ENCODE measurements at regions not wholly inside any gene's neighbourhood (a gene's known extent, or its start where the extent isn't known, plus 50 kb on each side); places are given as distances from the start of the nearest gene placed in this dataset.
A peak's percentile ranks its signal among the peaks of the same experiment; 100 is the strongest.
"Not testable (repeated sequence)": the region's sequence is repeated elsewhere in the genome, so short reads cannot be mapped to it uniquely, and the experiment has no call there.

DNA sequence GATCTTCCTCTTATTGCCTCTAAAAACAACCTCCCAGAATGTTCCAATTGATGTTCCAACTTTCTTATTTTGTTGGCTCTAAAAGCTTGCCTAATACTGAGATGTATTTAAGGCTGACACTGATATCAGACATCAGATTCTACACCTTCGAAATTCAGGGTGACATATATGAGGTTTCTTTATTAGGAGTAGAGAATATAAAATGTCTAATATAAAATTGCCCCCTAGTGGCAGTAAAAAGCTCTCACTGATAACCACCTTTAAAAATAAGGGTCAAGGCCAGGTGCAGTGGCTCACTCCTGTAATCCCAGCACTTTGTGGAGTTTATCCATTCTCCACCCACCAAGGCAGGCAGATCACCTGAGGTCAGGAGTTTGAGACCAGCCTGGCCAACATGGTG, 789.7 kb upstream of the SLC39A10 start:
- Histone ChIP-seq H3K27me3 (ENCODE audit: insufficient read depth, low read depth) (no peaks in the 10 kb centered on the region), H4K20me1 (ENCODE audit: insufficient read depth) (no peaks in the 10 kb centered on the region), H3K36me3 (ENCODE audit: low read depth) (no peaks in the 10 kb centered on the region), H3K4me1 (replicated peaks; ENCODE audit: insufficient read depth) (no peaks in the 10 kb centered on the region), H3K4me3 (no peak overlapping the region), H2AFZ (no peak overlapping the region), H3K4me2 (no peak overlapping the region), H3K9me3 (ENCODE audit: insufficient read depth, low read depth) (no peaks in the 10 kb centered on the region), H3K9me2 (ENCODE audit: insufficient read depth) (no peaks in the 10 kb centered on the region), H3K27ac (no peak overlapping the region), H3F3A (ENCODE audit: insufficient read depth, low read depth) (no peaks in the 10 kb centered on the region), H3K79me2 (ENCODE audit: low read depth) (no peaks in the 10 kb centered on the region)
- BruUV-seq (replicated peaks): no TSS peak
- POLR2A ChIA-PET (ENCODE audit: unreplicated experiment): no interaction called here
- TF ChIP-seq, protein P1, sequence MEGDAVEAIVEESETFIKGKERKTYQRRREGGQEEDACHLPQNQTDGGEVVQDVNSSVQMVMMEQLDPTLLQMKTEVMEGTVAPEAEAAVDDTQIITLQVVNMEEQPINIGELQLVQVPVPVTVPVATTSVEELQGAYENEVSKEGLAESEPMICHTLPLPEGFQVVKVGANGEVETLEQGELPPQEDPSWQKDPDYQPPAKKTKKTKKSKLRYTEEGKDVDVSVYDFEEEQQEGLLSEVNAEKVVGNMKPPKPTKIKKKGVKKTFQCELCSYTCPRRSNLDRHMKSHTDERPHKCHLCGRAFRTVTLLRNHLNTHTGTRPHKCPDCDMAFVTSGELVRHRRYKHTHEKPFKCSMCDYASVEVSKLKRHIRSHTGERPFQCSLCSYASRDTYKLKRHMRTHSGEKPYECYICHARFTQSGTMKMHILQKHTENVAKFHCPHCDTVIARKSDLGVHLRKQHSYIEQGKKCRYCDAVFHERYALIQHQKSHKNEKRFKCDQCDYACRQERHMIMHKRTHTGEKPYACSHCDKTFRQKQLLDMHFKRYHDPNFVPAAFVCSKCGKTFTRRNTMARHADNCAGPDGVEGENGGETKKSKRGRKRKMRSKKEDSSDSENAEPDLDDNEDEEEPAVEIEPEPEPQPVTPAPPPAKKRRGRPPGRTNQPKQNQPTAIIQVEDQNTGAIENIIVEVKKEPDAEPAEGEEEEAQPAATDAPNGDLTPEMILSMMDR (conservative IDR thresholded peaks at IDR 0.05): peak; percentile 67
- TF ChIP-seq EZH2 (IDR thresholded peaks at IDR 0.05; ENCODE audit: low read depth): no peak
- DNase-seq: no peak
- intact Hi-C loops (cut with micrococcal nuclease; ENCODE audit: unreplicated experiment): loop anchor here (5.0 kb wide), 1 partner anchor 320 kb away; no protein-coding TSS in a partner anchor
- CTCF ChIA-PET: no interaction called here

DNA sequence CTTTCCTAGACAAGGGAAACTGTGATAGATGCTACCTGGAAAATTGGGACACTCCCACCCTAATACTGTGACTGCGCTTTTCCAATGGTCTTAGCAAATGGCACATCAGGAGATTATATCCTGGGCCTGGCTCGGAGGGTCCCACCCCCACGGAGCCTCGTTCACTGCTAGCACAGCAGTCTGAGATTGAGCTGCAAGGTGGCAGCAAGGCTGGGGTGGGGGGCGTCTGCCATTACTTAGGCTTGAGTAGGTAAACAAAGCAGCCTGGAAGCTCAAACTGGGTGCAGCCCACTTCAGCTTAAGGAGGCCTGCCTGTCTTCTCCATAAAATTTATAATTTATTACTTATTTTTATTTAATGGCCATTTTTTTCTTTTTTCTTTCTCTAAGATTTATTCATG, 802.1 kb upstream of the SLC39A10 start:
- BruUV-seq (replicated peaks): no TSS peak
- H4K20me1 ChIP-seq (ENCODE audit: insufficient read depth): no peaks in the 10 kb centered on the region

DNA sequence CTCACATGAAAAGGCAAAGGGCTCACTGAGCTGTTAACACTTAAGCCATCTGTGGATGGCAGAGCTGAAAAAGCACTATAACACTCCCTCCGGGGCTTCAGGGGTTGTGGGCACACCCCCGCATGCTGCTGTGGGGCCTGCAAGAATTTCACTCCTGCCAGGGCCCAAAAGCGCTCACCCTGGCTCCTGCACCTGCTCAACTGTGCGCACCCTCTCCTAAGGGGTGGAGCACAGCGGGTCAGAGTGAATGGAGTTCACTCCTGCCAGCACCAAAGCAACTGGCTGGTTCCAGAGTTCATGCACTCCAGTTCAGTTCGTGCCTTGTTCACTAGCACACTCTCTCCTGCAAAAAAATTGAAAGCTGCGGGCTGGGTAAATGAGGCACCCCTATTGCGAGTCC, 814.2 kb upstream of the SLC39A10 start:
- no TSS peak for BruUV-seq (replicated peaks)
- no peak overlapping the region for H2AFZ ChIP-seq

More for the DNA sequence above, 802.1 kb upstream of the SLC39A10 start:
- H3K4me1 ChIP-seq (replicated peaks; ENCODE audit: insufficient read depth): no peaks in the 10 kb centered on the region
- no peaks in the 10 kb centered on the region for H3K79me2 ChIP-seq (ENCODE audit: low read depth)
- no peak overlapping the region for H2AFZ ChIP-seq
- no peak overlapping the region for H3K4me2 ChIP-seq
- H3K9me3 ChIP-seq (ENCODE audit: insufficient read depth, low read depth): no peaks in the 10 kb centered on the region
- TF ChIP-seq EZH2 (IDR thresholded peaks at IDR 0.05; ENCODE audit: low read depth): no peak
- TF ChIP-seq, protein P1 (conservative IDR thresholded peaks at IDR 0.05): no peak
- no peak overlapping the region for H3K27ac ChIP-seq
- DNase-seq: no peak
- no peaks in the 10 kb centered on the region for H3K27me3 ChIP-seq (ENCODE audit: insufficient read depth, low read depth)
- ChIA-PET POLR2A (ENCODE audit: unreplicated experiment) (no interaction called here), CTCF (no interaction called here)
- intact Hi-C loops (cut with micrococcal nuclease; ENCODE audit: unreplicated experiment): no loop called here
- no peak overlapping the region for H3K4me3 ChIP-seq
- H3F3A ChIP-seq (ENCODE audit: insufficient read depth, low read depth): no peaks in the 10 kb centered on the region
- H3K36me3 ChIP-seq (ENCODE audit: low read depth): no peaks in the 10 kb centered on the region
- H3K9me2 ChIP-seq (ENCODE audit: insufficient read depth): no peaks in the 10 kb centered on the region

DNA sequence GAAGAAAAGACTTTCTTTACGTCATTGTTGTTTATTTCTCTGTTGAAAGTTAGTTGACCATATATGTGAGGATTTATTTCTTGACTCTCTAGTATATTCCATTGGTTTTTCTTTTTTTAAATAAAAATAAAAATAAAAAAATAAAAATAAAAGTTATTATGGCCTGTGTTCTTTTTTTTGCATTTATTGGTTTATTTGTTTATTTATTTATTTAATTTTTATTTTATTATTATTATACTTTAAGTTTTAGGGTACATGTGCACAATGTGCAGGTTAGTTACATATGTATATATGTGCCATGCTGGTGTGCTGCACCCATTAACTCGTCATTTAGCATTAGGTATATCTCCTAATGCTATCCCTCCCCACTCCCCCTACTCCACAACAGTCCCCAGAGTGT, 822.7 kb upstream of the SLC39A10 start:
- H3K36me3 ChIP-seq (ENCODE audit: low read depth); H3K27me3 ChIP-seq (ENCODE audit: insufficient read depth, low read depth); BruUV-seq (replicated peaks); H3F3A ChIP-seq (ENCODE audit: insufficient read depth, low read depth); CTCF ChIA-PET; intact Hi-C loops (cut with micrococcal nuclease; ENCODE audit: unreplicated experiment); POLR2A ChIA-PET (ENCODE audit: unreplicated experiment); H3K27ac ChIP-seq; H3K79me2 ChIP-seq (ENCODE audit: low read depth); H3K4me3 ChIP-seq; H3K4me2 ChIP-seq; H2AFZ ChIP-seq; H3K4me1 ChIP-seq (replicated peaks; ENCODE audit: insufficient read depth); H4K20me1 ChIP-seq (ENCODE audit: insufficient read depth); DNase-seq; H3K9me3 ChIP-seq (ENCODE audit: insufficient read depth, low read depth); H3K9me2 ChIP-seq (ENCODE audit: insufficient read depth): not testable (repeated sequence)

More for the DNA sequence above, 814.2 kb upstream of the SLC39A10 start:
- Histone ChIP-seq H3F3A (ENCODE audit: insufficient read depth, low read depth) (no peaks in the 10 kb centered on the region), H3K4me2 (no peak overlapping the region), H4K20me1 (ENCODE audit: insufficient read depth) (no peaks in the 10 kb centered on the region), H3K9me2 (ENCODE audit: insufficient read depth) (no peaks in the 10 kb centered on the region), H3K36me3 (ENCODE audit: low read depth) (no peaks in the 10 kb centered on the region), H3K4me3 (no peak overlapping the region), H3K4me1 (replicated peaks; ENCODE audit: insufficient read depth) (no peaks in the 10 kb centered on the region), H3K79me2 (ENCODE audit: low read depth) (no peaks in the 10 kb centered on the region), H3K27me3 (ENCODE audit: insufficient read depth, low read depth) (no peaks in the 10 kb centered on the region), H3K9me3 (ENCODE audit: insufficient read depth, low read depth) (no peaks in the 10 kb centered on the region), H3K27ac (no peak overlapping the region)
- ChIA-PET POLR2A (ENCODE audit: unreplicated experiment) (no interaction called here), CTCF (no interaction called here)
- intact Hi-C loops (cut with micrococcal nuclease; ENCODE audit: unreplicated experiment): no loop called here
- TF ChIP-seq EZH2 (IDR thresholded peaks at IDR 0.05; ENCODE audit: low read depth): no peak
- TF ChIP-seq, protein P1 (conservative IDR thresholded peaks at IDR 0.05): no peak
- DNase-seq: no peak

Measured in PC-9 (cell line).